ENCODE measurements at regions not wholly inside any gene's neighbourhood (a gene's known extent, or its start where the extent isn't known, plus 50 kb on each side); places are given as distances from the start of the nearest gene placed in this dataset.

- Histone ChIP-seq H3K79me2 (ENCODE audit: low read depth) (no peaks in the 10 kb centered on the region), H3K36me3 (no peaks in the 10 kb centered on the region), H3K4me1 (no peaks in the 10 kb centered on the region), H3K27ac (no peak overlapping the region), H3K4me2 (no peak overlapping the region), H3K27me3 (no peaks in the 10 kb centered on the region), H3K9ac (no peak overlapping the region), H2AFZ (replicated peaks) (no peak overlapping the region), H3K4me3 (no peak overlapping the region), H3F3A (ENCODE audit: low read depth) (no peaks in the 10 kb centered on the region), H4K20me1 (ENCODE audit: low read depth) (no peaks in the 10 kb centered on the region), H3K9me3 (ENCODE audit: low read depth) (no peaks in the 10 kb centered on the region)
- Mint-ChIP-seq H3K36me3 (no peaks in the 10 kb centered on the region), H3K4me3 (no peak overlapping the region), H3K27me3 (ENCODE audit: insufficient read depth, low read depth) (peaks cover 2% of the 10 kb centered on the region), H3K9me3 (peaks cover 16% of the 10 kb centered on the region), H3K4me1 (peaks cover 2% of the 10 kb centered on the region), H3K27ac (no peak overlapping the region)
- no peak for DNase-seq (ENCODE audit: low spot score)
- TF ChIP-seq CTCF (IDR thresholded peaks at IDR 0.05) (no peak), EZH2 (IDR thresholded peaks at IDR 0.05) (no peak), EZH2phosphoT487 (IDR thresholded peaks at IDR 0.05) (no peak)
Observed at GRCh38 chr7:125878235-125878956, 948.8 kb upstream of the POT1 start.

- H3K36me3 ChIP-seq = no peaks in the 10 kb centered on the region
- Mint-ChIP-seq H3K4me3 (no peak overlapping the region), H3K27me3 (ENCODE audit: insufficient read depth, low read depth) (peaks cover 2% of the 10 kb centered on the region), H3K36me3 (no peaks in the 10 kb centered on the region), H3K27ac (no peak overlapping the region), H3K9me3 (peaks cover 16% of the 10 kb centered on the region), H3K4me1 (peaks cover 4% of the 10 kb centered on the region)
- H3K9me3 ChIP-seq (ENCODE audit: low read depth) = no peaks in the 10 kb centered on the region
- H3K4me3 ChIP-seq = no peak overlapping the region
- no peaks in the 10 kb centered on the region for H3K79me2 ChIP-seq (ENCODE audit: low read depth)
- no peak overlapping the region for H3K4me2 ChIP-seq
- H3K9ac ChIP-seq = no peak overlapping the region
- no peaks in the 10 kb centered on the region for H3F3A ChIP-seq (ENCODE audit: low read depth)
- H3K4me1 ChIP-seq = no peaks in the 10 kb centered on the region
- H4K20me1 ChIP-seq (ENCODE audit: low read depth) = no peaks in the 10 kb centered on the region
- no peak for TF ChIP-seq EZH2 (IDR thresholded peaks at IDR 0.05)
- TF ChIP-seq CTCF (IDR thresholded peaks at IDR 0.05) = no peak
- no peak for TF ChIP-seq EZH2phosphoT487 (IDR thresholded peaks at IDR 0.05)
- H3K27me3 ChIP-seq = no peaks in the 10 kb centered on the region
- DNase-seq (ENCODE audit: low spot score) = no peak
- H2AFZ ChIP-seq (replicated peaks) = no peak overlapping the region
- no peak overlapping the region for H3K27ac ChIP-seq
Observed at GRCh38 chr7:125877246-125877645, 947.6 kb upstream of the POT1 start.

- Histone ChIP-seq H3F3A (ENCODE audit: low read depth) (no peaks in the 10 kb centered on the region), H3K4me1 (no peaks in the 10 kb centered on the region), H3K9me3 (ENCODE audit: low read depth) (no peaks in the 10 kb centered on the region), H3K27me3 (no peaks in the 10 kb centered on the region), H3K4me2 (no peak overlapping the region), H3K4me3 (no peak overlapping the region), H3K27ac (no peak overlapping the region), H3K36me3 (no peaks in the 10 kb centered on the region), H4K20me1 (ENCODE audit: low read depth) (no peaks in the 10 kb centered on the region), H3K79me2 (ENCODE audit: low read depth) (no peaks in the 10 kb centered on the region), H3K9ac (no peak overlapping the region), H2AFZ (replicated peaks) (no peak overlapping the region)
- Mint-ChIP-seq H3K27ac (no peak overlapping the region), H3K9me3 (peaks cover 16% of the 10 kb centered on the region), H3K4me1 (peaks cover 11% of the 10 kb centered on the region), H3K36me3 (no peaks in the 10 kb centered on the region), H3K4me3 (no peak overlapping the region), H3K27me3 (ENCODE audit: insufficient read depth, low read depth) (peaks cover 2% of the 10 kb centered on the region)
- DNase-seq (ENCODE audit: low spot score) = no peak
- TF ChIP-seq EZH2phosphoT487 (IDR thresholded peaks at IDR 0.05) (no peak), CTCF (IDR thresholded peaks at IDR 0.05) (no peak), EZH2 (IDR thresholded peaks at IDR 0.05) (no peak)
Observed at GRCh38 chr7:125876431-125876830, 946.8 kb upstream of the POT1 start.
